ENCODE measurements at regions not wholly inside any gene's neighbourhood (a gene's known extent, or its start where the extent isn't known, plus 50 kb on each side); places are given as distances from the start of the nearest gene placed in this dataset.
"Not testable (repeated sequence)": the region's sequence is repeated elsewhere in the genome, so short reads cannot be mapped to it uniquely, and the experiment has no call there.

GRCh38 chr3:23723141-23723540 is 82.6 kb upstream of the UBE2E1 start:
- no peaks in the 10 kb centered on the region for H3K36me3 ChIP-seq (replicated peaks; ENCODE audit: low read depth, low read length)
- H2AFZ ChIP-seq (ENCODE audit: low read depth, low read length): no peak overlapping the region
- H3K27me3 ChIP-seq (ENCODE audit: low read depth, low read length): no peaks in the 10 kb centered on the region
- no peaks in the 10 kb centered on the region for H3K9me3 ChIP-seq (ENCODE audit: insufficient read depth, low read length)
- no peak overlapping the region for H3K4me2 ChIP-seq (ENCODE audit: low read length)
- H4K20me1 ChIP-seq (ENCODE audit: insufficient read depth, low read length): no peaks in the 10 kb centered on the region
- peaks cover 15% of the 10 kb centered on the region for H3K4me1 ChIP-seq (ENCODE audit: low read length)
- no peak overlapping the region for H3K9ac ChIP-seq (ENCODE audit: low read length)
- no peaks in the 10 kb centered on the region for H3K79me2 ChIP-seq (ENCODE audit: low read length)
- H3K27ac ChIP-seq (ENCODE audit: low read length): no peak overlapping the region
- no peak overlapping the region for H3K4me3 ChIP-seq (ENCODE audit: low read length)
- TF ChIP-seq, protein P1, sequence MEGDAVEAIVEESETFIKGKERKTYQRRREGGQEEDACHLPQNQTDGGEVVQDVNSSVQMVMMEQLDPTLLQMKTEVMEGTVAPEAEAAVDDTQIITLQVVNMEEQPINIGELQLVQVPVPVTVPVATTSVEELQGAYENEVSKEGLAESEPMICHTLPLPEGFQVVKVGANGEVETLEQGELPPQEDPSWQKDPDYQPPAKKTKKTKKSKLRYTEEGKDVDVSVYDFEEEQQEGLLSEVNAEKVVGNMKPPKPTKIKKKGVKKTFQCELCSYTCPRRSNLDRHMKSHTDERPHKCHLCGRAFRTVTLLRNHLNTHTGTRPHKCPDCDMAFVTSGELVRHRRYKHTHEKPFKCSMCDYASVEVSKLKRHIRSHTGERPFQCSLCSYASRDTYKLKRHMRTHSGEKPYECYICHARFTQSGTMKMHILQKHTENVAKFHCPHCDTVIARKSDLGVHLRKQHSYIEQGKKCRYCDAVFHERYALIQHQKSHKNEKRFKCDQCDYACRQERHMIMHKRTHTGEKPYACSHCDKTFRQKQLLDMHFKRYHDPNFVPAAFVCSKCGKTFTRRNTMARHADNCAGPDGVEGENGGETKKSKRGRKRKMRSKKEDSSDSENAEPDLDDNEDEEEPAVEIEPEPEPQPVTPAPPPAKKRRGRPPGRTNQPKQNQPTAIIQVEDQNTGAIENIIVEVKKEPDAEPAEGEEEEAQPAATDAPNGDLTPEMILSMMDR (IDR thresholded peaks at IDR 0.05; ENCODE audit: low read depth, low read length): no peak
- no peak for TF ChIP-seq EZH2phosphoT487 (IDR thresholded peaks at IDR 0.05; ENCODE audit: low read depth)

DNA sequence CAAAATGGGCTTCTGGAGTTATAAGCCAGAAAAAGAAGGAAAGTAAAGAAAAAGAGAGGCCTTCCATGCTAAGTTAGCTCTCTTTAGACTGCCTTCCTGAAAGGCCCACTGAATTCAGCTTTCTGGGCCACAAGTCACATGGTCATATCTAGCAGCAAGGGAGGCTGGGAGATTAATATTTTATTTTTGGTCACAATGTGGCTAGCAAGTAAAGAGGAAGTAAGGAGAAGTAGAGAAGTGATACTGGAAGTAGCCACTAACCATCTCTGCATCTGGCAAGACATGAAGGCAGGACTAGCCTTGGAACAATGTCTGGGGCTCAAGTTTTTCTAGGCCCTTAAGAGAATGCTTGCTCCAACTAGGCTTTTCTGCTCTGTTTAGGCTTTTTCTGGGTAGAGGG is 81.8 kb upstream of the UBE2E1 start:
- H4K20me1 ChIP-seq (ENCODE audit: insufficient read depth, low read length): no peaks in the 10 kb centered on the region
- H3K36me3 ChIP-seq (replicated peaks; ENCODE audit: low read depth, low read length): no peaks in the 10 kb centered on the region
- no peak overlapping the region for H3K27ac ChIP-seq (ENCODE audit: low read length)
- peaks cover 15% of the 10 kb centered on the region for H3K4me1 ChIP-seq (ENCODE audit: low read length)
- H3K9ac ChIP-seq (ENCODE audit: low read length): no peak overlapping the region
- no peaks in the 10 kb centered on the region for H3K27me3 ChIP-seq (ENCODE audit: low read depth, low read length)
- no peak for TF ChIP-seq EZH2phosphoT487 (IDR thresholded peaks at IDR 0.05; ENCODE audit: low read depth)
- TF ChIP-seq, protein P1 (IDR thresholded peaks at IDR 0.05; ENCODE audit: low read depth, low read length): no peak
- H3K4me2 ChIP-seq (ENCODE audit: low read length): no peak overlapping the region
- H3K4me3 ChIP-seq (ENCODE audit: low read length): no peak overlapping the region
- no peaks in the 10 kb centered on the region for H3K79me2 ChIP-seq (ENCODE audit: low read length)
- no peaks in the 10 kb centered on the region for H3K9me3 ChIP-seq (ENCODE audit: insufficient read depth, low read length)
- no peak overlapping the region for H2AFZ ChIP-seq (ENCODE audit: low read depth, low read length)

GRCh38 chr3:23726811-23727548 is 78.8 kb upstream of the UBE2E1 start:
- no peak overlapping the region for H2AFZ ChIP-seq (ENCODE audit: low read depth, low read length)
- no peak overlapping the region for H3K4me3 ChIP-seq (ENCODE audit: low read length)
- H3K27me3 ChIP-seq (ENCODE audit: low read depth, low read length): no peaks in the 10 kb centered on the region
- no peaks in the 10 kb centered on the region for H3K79me2 ChIP-seq (ENCODE audit: low read length)
- H3K9ac ChIP-seq (ENCODE audit: low read length): no peak overlapping the region
- H3K4me2 ChIP-seq (ENCODE audit: low read length): no peak overlapping the region
- H3K36me3 ChIP-seq (replicated peaks; ENCODE audit: low read depth, low read length): no peaks in the 10 kb centered on the region
- H3K4me1 ChIP-seq (ENCODE audit: low read length): peaks cover 15% of the 10 kb centered on the region
- no peak overlapping the region for H3K27ac ChIP-seq (ENCODE audit: low read length)
- TF ChIP-seq, protein P1 (IDR thresholded peaks at IDR 0.05; ENCODE audit: low read depth, low read length): no peak
- TF ChIP-seq EZH2phosphoT487 (IDR thresholded peaks at IDR 0.05; ENCODE audit: low read depth): no peak
- no peaks in the 10 kb centered on the region for H4K20me1 ChIP-seq (ENCODE audit: insufficient read depth, low read length)
- H3K9me3 ChIP-seq (ENCODE audit: insufficient read depth, low read length): no peaks in the 10 kb centered on the region

DNA sequence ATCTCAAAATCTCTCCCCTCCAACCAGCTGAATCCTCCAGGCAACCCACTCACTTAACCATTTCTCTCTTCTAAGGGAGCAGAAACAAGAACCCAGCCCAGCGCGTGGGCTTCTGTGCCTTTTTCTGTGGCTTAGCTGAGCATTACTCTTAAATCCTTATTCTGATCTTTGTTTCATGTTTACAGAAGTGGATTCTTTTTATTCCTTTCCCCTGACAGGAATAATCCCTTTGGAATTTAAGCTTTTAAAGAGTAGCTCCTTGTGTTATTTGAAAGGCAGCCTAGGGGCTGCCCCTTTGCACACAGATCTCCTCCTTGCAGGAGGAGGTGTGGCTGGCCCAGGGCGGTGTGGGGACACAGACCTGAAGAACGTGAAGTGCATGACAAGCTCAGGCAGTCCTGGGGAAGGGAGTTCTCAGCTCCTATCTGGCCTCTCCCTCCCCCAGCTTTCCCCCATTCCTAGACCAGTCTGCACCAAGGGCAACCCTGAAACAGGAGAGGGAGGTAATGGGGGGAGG is 77.1 kb upstream of the UBE2E1 start:
- no peak overlapping the region for H2AFZ ChIP-seq (ENCODE audit: low read depth, low read length)

DNA sequence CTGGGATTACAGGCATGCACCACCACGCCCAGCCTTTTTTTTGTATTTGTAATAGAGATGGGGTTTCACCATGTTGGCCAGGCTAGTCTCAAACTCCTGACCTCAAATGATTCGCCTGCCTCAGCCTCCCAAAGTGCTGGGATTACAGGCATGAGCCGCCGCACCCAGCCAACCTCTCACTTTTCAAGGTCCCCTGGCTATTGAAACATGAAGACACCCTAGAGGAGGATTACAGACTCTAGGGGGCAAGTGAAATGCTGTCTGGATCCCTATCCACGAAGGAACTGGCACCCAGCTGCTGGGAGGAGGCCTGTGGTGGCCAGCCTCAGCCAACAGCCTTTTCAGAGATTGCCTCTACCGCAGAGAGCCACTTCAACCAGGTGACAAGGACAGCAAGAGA is 76.4 kb upstream of the UBE2E1 start:
- not testable (repeated sequence) for H3K36me3 ChIP-seq (replicated peaks; ENCODE audit: low read depth, low read length); H3K79me2 ChIP-seq (ENCODE audit: low read length); H3K4me2 ChIP-seq (ENCODE audit: low read length); H3K4me3 ChIP-seq (ENCODE audit: low read length); H3K9ac ChIP-seq (ENCODE audit: low read length); H3K27ac ChIP-seq (ENCODE audit: low read length); H3K9me3 ChIP-seq (ENCODE audit: insufficient read depth, low read length); H3K4me1 ChIP-seq (ENCODE audit: low read length); H3K27me3 ChIP-seq (ENCODE audit: low read depth, low read length); H2AFZ ChIP-seq (ENCODE audit: low read depth, low read length); H4K20me1 ChIP-seq (ENCODE audit: insufficient read depth, low read length)

More for the DNA sequence above, 77.1 kb upstream of the UBE2E1 start:
- Histone ChIP-seq H3K4me1 (ENCODE audit: low read length) (peaks cover 15% of the 10 kb centered on the region), H3K79me2 (ENCODE audit: low read length) (no peaks in the 10 kb centered on the region), H3K9me3 (ENCODE audit: insufficient read depth, low read length) (no peaks in the 10 kb centered on the region), H3K4me2 (ENCODE audit: low read length) (no peak overlapping the region), H4K20me1 (ENCODE audit: insufficient read depth, low read length) (no peaks in the 10 kb centered on the region), H3K9ac (ENCODE audit: low read length) (no peak overlapping the region), H3K27ac (ENCODE audit: low read length) (no peak overlapping the region), H3K4me3 (ENCODE audit: low read length) (no peak overlapping the region), H3K27me3 (ENCODE audit: low read depth, low read length) (no peaks in the 10 kb centered on the region), H3K36me3 (replicated peaks; ENCODE audit: low read depth, low read length) (no peaks in the 10 kb centered on the region)
- no peak for TF ChIP-seq EZH2phosphoT487 (IDR thresholded peaks at IDR 0.05; ENCODE audit: low read depth)
- TF ChIP-seq, protein P1 (IDR thresholded peaks at IDR 0.05; ENCODE audit: low read depth, low read length): no peak
